Right atrium auricular region (tissue), 2 donors: ENCODE measurements at regions not wholly inside any gene's neighbourhood (a gene's known extent, or its start where the extent isn't known, plus 50 kb on each side); places are given as distances from the start of the nearest gene placed in this dataset.
"Not testable (repeated sequence)": the region's sequence is repeated elsewhere in the genome, so short reads cannot be mapped to it uniquely, and the experiment has no call there.

Experiments used
- DNase-seq: peaks from one replicate; pipeline ENCODE4 v3.0.0-alpha.2; 2019; ENCODE audit warnings: low spot score
- H3K27ac ChIP-seq, 2 donors: fragments of 200-600 bp; sonication (generic); 1 replicate in 1 of 2; 2 replicates in 1 of 2; pipeline ENCODE4 v1.5.1; 2016 to 2019
- H3K27me3 ChIP-seq, 2 donors: fragments of 200-600 bp; sonication (generic); one replicate each; pipeline versions ENCODE4 v1.5.1 to v1.6.0; 2017 to 2019
- H3K36me3 ChIP-seq: fragments of 200-600 bp; sonication (generic); one replicate; pipeline ENCODE4 v1.5.1; 2016
- H3K4me1 ChIP-seq, 2 donors: fragments of 200-600 bp; sonication (generic); one replicate each; pipeline versions ENCODE4 v1.5.1 to v1.6.0; 2017 to 2019
- H3K4me3 ChIP-seq, 2 donors: fragments of 200-600 bp; sonication (generic); 1 replicate in 1 of 2; 2 replicates in 1 of 2; pipeline ENCODE4 v1.5.1; 2017 to 2019; ENCODE audit warnings: mild to moderate bottlenecking in 1 of 2, moderate library complexity in 1 of 2
- H3K9me3 ChIP-seq, 2 donors: fragments of 200-600 bp; sonication (generic); one replicate each; pipeline ENCODE4 v1.5.1; 2019
- CTCF ChIP-seq, 2 donors: fragments of 200-600 bp; sonication (generic); IDR thresholded peaks; one replicate each; pipeline ENCODE4 v1.5.1; 2019; ENCODE audit warnings: antibody characterized with exemption in 2 of 2

GRCh38 chr11:37248145-37248544, 650.1 kb upstream of the RAG2 start:
- Histone ChIP-seq H3K27me3 (no peaks in the 10 kb centered on the region), H3K4me3 (no peak overlapping the region), H3K27ac (no peak overlapping the region), H3K36me3 (no peaks in the 10 kb centered on the region), H3K9me3 (no peaks in the 10 kb centered on the region), H3K4me1 (no peaks in the 10 kb centered on the region)
- no peak for DNase-seq
- TF ChIP-seq CTCF (IDR thresholded peaks at IDR 0.05), result no peak

DNA sequence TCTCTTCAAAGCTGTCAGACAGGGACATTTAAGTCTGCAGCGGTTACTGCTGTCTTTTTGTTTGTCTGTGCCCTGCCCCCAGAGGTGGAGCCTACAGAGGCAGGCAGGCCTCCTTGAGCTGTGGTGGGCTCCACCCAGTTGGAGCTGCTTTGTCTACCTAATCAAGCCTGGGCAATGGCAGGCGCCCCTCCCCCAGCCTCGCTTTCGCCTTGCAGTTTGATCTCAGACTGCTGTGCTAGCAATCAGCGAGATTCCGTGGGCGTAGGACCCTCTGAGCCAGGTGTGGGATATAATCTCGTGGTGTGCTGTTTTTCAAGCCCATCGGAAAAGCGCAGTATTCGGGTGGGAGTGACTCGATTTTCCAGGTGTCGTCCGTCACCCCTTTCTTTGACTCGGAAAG, 648.1 kb upstream of the RAG2 start:
- H3K36me3 ChIP-seq, H3K27ac ChIP-seq, DNase-seq, H3K27me3 ChIP-seq, H3K4me3 ChIP-seq, H3K9me3 ChIP-seq, H3K4me1 ChIP-seq: not testable (repeated sequence)

- H3K27me3 ChIP-seq, result no peaks in the 10 kb centered on the region
These were observed 632.8 kb upstream of the RAG2 start for GRCh38 chr11:37230865-37231264.

GRCh38 chr11:37223962-37224361, 625.9 kb upstream of the RAG2 start:
- Histone ChIP-seq H3K9me3 (no peaks in the 10 kb centered on the region), H3K36me3 (no peaks in the 10 kb centered on the region), H3K27ac (no peak overlapping the region), H3K4me1 (no peaks in the 10 kb centered on the region), H3K4me3 (no peak overlapping the region), H3K27me3 (no peaks in the 10 kb centered on the region)
- TF ChIP-seq CTCF (IDR thresholded peaks at IDR 0.05), result no peak
- no peak for DNase-seq

More at GRCh38 chr11:37230865-37231264, 632.8 kb upstream of the RAG2 start:
- no peak for TF ChIP-seq CTCF (IDR thresholded peaks at IDR 0.05)
- H3K4me3 ChIP-seq, result no peak overlapping the region
- no peaks in the 10 kb centered on the region for H3K36me3 ChIP-seq
- no peaks in the 10 kb centered on the region for H3K9me3 ChIP-seq
- H3K27ac ChIP-seq, result no peak overlapping the region
- no peaks in the 10 kb centered on the region for H3K4me1 ChIP-seq
- no peak for DNase-seq

DNA sequence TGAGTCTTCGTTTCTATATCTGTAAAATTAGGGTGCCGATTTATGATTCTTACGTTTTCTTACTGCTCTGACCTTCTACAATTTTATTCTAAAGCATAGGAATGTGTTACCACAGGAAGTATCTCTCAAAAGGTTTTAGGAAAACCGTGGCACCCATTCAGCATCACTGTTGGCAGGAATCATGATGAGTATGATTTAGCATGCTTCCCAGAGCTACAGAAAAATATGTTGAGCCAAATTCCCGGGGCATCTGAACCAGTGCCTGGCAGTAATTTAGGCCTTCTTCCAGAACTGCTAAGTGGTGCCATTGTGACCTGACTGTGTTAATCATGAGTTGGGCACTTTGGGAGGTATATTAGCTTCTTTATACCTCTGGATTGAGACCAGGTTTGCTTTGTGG, 605.0 kb upstream of the RAG2 start:
- TF ChIP-seq CTCF (IDR thresholded peaks at IDR 0.05), result no peak
- peaks cover 0 to 8% of the 10 kb centered on the region in 2 donors for H3K9me3 ChIP-seq
- no peak overlapping the region for H3K4me3 ChIP-seq
- H3K27ac ChIP-seq, result no peak overlapping the region
- H3K27me3 ChIP-seq, result no peaks in the 10 kb centered on the region
- no peak for DNase-seq
- no peaks in the 10 kb centered on the region for H3K4me1 ChIP-seq
- H3K36me3 ChIP-seq, result no peaks in the 10 kb centered on the region

GRCh38 chr11:37199082-37199481, 601.0 kb upstream of the RAG2 start:
- no peak overlapping the region for H3K27ac ChIP-seq
- H3K27me3 ChIP-seq, result no peaks in the 10 kb centered on the region
- H3K9me3 ChIP-seq, result no peaks in the 10 kb centered on the region
- TF ChIP-seq CTCF (IDR thresholded peaks at IDR 0.05), result no peak
- no peaks in the 10 kb centered on the region for H3K36me3 ChIP-seq
- no peaks in the 10 kb centered on the region for H3K4me1 ChIP-seq
- no peak for DNase-seq
- H3K4me3 ChIP-seq, result no peak overlapping the region
